ENCODE measurements at regions not wholly inside any gene's neighbourhood (a gene's known extent, or its start where the extent isn't known, plus 50 kb on each side); places are given as distances from the start of the nearest gene placed in this dataset.

DNA sequence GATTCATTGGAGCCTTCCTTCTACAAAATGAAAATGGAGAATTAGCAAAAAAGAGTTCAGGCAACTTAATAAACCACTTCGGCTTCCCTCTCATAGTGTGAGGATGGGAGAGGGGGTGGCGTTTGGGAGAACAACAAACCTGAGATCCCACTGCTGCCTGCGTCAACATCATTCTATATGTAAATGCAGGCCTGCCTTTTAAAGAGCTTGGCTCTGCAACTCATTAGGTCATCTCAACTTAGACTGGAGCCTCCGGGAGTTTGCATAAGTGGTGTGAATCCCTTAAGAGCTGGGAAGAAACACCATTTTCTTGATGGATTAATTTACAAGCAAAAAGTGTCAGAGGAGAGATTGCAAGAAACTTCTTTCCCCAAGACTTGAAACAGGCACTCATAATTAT is 127.6 kb upstream of the DAB1 start:
- no peak for TF ChIP-seq POLR2A (IDR thresholded peaks at IDR 0.05)
- TF ChIP-seq, protein P1, sequence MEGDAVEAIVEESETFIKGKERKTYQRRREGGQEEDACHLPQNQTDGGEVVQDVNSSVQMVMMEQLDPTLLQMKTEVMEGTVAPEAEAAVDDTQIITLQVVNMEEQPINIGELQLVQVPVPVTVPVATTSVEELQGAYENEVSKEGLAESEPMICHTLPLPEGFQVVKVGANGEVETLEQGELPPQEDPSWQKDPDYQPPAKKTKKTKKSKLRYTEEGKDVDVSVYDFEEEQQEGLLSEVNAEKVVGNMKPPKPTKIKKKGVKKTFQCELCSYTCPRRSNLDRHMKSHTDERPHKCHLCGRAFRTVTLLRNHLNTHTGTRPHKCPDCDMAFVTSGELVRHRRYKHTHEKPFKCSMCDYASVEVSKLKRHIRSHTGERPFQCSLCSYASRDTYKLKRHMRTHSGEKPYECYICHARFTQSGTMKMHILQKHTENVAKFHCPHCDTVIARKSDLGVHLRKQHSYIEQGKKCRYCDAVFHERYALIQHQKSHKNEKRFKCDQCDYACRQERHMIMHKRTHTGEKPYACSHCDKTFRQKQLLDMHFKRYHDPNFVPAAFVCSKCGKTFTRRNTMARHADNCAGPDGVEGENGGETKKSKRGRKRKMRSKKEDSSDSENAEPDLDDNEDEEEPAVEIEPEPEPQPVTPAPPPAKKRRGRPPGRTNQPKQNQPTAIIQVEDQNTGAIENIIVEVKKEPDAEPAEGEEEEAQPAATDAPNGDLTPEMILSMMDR (IDR thresholded peaks at IDR 0.05) = no peak

Measured in Peyer's patch (tissue), 4 donors.